NCI-H2107 treated with DMSO at 0.1 percent for 48 hours (cell line): ENCODE measurements at regions not wholly inside any gene's neighbourhood (a gene's known extent, or its start where the extent isn't known, plus 50 kb on each side); places are given as distances from the start of the nearest gene placed in this dataset.
A peak's percentile ranks its signal among the peaks of the same experiment; 100 is the strongest.

Experiments used
- DNase-seq: peaks from one replicate; lab custom pipeline; 2025; ENCODE audit not compliant: unreplicated experiment; lab: John Stamatoyannopoulos, UW

DNA sequence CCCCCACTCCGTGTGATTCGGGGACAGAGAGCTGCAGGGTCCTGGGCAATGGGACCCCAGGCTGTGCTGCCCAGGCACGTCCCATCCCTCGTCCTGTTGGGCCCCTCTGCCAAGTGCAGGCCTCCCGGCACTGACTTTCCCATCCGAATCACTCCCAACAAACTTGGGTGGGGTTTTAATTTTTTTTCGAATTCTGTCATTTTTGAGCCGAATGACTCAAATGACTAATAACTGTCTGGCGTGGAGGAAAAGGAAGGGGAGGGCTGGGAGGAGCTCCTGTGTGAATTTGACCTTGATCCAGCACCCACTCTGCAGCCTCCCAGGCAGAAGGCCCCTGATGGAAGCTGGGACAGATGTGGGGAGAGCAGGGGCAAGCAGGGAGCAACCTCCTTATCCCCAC is 1173.2 kb downstream of the BRD1 start:
- DNase-seq = no peak

DNA sequence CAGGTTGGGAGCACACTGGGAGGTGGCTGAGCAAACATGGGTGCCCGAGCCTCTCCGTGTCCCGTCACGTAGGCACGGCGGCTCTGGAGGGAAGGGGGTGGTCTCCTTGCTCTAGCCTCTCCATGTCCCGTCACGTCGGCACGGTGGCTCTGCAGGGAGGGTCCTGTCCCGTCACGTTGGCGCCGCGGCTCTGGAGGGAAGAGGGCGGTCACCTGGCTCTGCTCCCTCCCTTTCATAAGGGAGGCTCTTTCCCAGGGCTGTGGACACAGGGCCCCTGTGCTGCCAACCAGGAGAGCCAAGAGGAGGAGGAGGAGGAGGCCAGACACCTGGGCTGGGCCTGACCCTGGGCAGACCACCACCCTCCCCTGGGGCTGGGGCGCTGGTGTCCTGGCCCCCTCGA is 1173.7 kb downstream of the BRD1 start:
- DNase-seq = no peak

- no peak for DNase-seq
These were observed 1174.4 kb downstream of the BRD1 start for GRCh38 chr22:48653306-48653705.

- DNase-seq = no peak
These were observed 1174.9 kb downstream of the BRD1 start for GRCh38 chr22:48652796-48653195.

DNA sequence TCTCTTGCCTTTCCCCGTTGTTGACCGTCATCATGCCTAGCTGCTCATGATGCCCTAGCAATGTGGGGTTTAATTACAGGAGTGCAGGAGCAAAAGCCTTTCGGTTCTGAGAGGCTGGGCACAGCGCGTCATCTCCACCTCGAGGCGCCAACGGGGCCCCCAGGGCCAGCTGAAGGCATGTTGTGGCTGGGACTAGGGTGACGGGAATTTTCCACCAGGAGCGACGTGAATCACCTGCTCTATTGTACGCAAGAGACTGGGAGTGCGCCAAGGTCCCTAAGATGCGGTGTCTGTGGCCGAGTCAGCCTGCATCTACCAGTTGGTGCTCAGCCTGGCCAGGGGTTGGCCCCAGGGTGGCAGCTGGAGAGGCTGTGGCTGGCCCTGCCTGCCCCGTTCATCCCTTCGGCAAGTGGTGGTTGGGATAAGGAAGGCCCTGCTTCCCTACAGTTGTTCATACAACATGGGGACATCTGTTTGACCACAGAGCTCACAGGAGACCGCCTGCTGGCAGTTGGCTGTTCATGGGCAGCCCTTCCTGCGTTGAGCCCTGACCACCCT is 1175.6 kb downstream of the BRD1 start:
- peak; percentile 56 for DNase-seq

DNA sequence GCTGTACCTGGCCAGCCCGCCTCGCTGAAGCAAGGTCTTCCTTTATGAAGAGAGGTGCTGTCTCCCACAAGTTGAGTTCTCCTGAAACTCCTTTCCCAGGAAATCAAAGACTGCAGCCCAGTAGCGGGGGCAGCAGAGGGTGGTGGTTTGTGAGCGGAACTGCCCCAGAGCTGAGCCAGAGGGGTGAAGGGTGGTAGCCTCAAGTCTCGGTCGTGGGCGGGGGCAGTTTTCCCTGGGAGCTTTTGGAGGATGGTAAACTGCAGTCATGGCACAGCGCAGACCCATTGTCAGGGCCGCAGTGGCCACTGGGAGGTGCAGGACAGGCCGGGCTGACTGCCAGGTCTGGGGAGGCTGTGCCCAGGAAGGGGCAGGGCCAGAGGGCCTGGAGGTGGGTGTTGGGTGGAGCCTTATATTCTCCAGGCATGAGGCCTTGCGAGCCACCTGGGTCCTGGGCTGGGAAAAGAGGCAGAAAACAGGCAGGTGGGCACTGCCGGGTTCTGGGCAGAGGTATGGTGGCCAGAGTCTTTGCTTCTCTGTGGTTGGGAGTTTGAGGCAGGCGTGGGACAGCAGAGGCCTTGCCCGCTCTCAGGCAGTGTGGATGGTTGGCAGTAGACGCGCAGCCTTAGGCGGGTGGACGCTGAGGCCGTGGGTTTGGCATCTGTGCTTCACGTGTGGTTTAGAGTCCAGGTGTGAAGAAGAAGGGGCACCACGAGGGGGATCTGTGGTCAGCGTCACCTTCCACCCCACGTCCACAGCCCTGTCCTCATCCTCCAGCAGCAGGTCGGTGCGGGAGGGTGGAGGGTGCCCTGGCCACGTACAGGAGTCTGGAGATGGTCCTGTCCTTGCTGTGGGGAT is 1176.4 kb downstream of the BRD1 start:
- DNase-seq = no peak

DNA sequence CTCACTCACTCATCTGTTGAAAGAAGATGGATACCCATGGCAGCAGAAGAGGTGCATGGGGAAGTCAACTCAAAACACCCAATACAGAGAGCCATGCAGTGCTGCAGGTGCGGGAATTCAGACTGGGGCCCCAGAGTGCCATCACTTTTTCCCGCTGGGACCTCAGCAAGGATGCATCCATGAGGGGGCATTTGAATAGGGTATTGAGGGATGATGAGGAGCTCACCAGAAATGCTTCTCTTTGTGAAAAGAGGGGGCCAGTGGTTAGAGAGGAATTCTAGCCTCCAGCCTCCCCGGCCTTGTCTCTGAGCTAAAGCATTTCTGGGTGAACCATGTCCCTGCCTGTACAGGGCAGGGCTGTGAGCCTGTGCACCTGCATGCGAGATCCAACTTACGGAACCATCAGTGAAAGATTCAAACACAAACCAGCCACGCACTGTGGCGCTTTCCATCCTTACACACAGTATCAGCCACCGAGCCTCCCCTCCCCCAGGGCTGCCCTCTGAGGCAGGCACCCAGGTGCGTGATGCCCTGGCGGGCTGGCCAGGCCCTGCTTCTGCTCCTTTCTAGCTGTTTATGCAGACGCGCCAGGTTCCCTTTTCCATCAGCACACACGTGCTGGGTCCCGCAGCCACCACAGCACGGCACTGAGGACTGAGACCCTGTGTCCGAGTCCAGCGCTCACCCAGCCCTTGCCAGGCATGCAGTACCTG is 1177.2 kb downstream of the BRD1 start:
- no peak for DNase-seq

DNA sequence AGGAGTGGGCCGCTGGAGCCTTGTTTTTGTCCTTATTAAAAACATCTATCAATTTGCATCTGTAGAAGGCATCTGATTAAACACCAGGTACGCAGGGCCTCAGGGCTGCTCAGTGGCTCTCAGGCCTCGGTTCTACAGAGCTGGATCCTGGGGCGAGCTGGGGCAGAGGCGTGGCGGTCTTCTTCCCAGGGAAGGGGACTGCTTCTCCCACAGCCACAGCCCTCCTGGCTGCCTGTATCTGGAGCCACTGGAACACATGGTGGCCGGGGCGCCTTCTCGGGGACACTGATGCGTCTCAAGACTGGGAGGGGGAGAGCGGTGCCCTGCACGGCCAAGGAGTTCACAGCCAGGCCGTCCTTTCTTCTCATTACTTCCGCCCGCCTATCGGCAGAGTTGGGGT is 1178.2 kb downstream of the BRD1 start:
- no peak for DNase-seq

GRCh38 chr22:48649031-48649430 is 1178.6 kb downstream of the BRD1 start:
- DNase-seq = no peak

GRCh38 chr22:48647606-48648515 is 1179.8 kb downstream of the BRD1 start:
- DNase-seq = no peak

DNA sequence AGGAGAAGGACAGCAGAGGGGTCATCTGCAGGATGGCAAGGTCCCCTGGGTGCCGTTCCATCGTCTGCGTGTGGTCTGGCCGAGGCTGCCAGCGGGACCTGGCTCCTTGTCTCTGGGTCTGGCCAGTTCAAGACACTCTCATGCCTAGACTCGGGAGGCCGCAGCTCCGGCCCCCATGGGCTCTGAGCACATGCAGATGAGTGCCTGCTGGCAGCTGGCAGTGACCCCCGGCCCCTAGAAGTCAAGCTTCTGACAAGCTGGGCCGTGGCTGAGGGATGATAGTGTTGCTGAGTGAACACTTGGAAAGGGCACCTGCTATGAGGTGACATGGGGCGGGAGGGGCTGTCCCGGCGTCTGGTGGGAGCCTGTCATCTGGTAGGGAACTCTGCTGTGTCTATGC is 1180.6 kb downstream of the BRD1 start:
- DNase-seq = no peak

DNA sequence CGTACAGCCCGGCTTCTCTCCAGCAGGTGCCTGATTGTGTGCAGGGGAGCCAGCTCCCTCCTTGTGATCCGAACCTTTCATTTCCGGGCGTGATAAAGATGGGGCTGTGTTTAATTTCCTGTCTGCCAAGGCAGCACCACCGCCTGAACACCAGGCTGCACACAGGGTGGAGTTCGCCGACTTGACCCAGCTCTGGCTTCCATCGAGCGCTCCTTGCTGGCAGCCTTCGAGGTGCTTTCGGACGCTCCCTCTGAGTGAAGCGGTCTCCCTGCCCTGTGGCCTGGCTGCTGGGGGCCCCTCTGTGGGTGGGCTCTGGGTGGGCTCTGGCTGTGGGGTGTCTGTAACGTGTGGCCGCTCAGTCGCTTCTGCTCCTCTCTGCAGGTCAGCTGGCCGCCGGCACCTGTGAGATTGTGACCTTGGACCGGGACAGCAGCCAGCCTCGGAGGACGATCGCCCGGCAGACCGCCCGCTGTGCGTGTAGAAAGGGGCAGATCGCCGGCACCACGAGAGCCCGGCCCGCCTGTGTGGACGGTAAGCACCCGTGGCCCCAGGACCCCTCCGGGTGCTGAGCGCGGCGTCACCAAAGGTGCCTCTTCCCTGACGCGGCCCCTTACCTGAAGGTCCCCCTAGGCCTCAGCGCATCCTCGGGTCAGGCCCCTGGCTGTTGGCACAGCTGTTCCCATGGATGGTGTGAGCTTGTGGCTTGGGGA is 1181.3 kb downstream of the BRD1 start:
- DNase-seq = no peak

- no peak for DNase-seq
These were observed 1181.9 kb downstream of the BRD1 start for GRCh38 chr22:48645766-48646165.

- peak; percentile 43 for DNase-seq
These were observed 1182.7 kb downstream of the BRD1 start for GRCh38 chr22:48644997-48645396.

DNA sequence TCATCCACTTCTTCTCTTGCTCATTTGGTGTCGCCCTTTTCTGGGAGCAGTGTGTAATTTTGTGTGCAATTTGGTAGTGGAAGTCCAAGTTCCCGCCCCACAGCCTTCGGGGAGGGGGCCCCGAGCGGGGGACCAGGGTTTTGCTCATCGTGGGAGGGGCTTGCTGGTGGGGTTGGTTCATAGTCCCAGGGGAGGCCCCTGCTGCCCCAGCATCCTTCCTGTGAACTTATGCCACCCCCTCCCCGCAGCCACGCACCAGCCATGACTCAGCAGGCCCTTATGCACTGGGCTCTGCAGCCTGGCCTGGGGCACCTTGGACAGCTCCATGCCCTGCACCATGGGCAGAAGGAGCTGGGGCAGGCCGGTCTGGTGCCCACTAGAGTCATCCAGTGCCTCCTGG is 1183.6 kb downstream of the BRD1 start:
- DNase-seq = no peak

DNA sequence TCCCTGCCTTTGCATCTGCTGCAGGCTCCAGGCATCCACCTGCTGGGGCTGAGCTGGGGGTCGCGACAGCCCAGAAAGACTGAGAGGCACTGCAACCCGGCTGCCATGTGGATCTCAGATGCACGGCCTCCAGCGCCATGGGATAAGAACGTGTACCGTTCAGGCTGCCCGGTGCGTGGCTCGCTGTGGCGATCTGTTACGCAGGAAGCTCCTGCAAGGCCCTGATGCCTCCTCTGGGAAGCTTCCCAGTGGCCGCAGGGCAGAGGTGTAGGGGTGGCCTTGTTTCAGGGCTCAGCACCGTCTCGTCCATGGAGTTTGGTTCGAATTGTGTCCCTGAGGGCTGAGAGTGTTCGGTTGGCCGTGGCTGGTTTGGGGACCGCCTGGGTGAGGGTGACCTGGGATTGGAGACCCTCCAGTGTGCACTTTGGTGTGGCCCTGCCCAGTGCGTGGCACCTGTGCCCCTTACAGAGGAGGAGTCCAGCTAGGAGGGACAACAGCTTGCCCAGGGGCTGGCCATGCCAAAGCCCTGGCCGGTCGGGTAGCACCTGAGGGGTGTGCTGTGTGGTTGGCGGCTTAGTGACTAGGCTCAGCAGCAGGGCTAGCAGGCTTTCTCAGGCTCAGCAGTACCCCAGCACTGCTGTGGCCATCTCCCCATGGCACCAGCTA is 1184.5 kb downstream of the BRD1 start:
- no peak for DNase-seq

GRCh38 chr22:48642550-48642949 is 1185.1 kb downstream of the BRD1 start:
- no peak for DNase-seq

DNA sequence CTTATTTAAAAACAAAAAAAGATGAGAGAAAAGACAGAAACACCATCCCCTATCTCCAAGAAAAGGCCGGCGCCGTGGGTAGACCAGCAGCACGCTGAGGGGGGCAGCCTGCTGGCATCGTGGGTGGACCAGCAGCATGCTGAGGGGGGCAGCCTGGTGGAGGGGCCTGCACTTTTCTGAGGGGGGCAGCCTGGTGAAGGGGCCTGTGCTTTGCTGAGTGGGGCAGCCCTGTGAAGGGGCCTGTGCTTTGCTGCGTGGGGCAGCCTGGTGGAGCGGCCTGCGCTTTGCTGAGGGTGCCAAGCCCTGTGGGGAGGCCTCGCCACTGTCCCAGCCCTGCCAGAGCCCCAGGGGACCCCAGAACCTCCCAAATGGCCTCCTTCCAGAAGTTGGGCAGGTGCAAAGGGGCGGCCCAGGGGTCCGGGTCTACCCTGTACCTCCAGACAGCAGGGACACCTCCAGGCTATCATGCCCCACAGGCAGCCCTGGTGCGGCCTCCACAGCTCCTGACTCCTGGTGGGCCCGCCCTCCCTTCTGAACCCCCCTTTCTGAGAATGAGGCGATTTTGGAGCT is 1185.7 kb downstream of the BRD1 start:
- DNase-seq = no peak
